Ishikawa (cell line): ENCODE measurements at regions not wholly inside any gene's neighbourhood (a gene's known extent, or its start where the extent isn't known, plus 50 kb on each side); places are given as distances from the start of the nearest gene placed in this dataset.

Experiments
- CEBPB ChIP-seq: IDR thresholded peaks from 2 replicates; pipeline ENCODE4 v1.6.1; 2012
- EP300 ChIP-seq: IDR thresholded peaks from 2 replicates; pipeline ENCODE4 v1.6.1; 2012; ENCODE audit warnings: borderline replicate concordance
- FOXM1 ChIP-seq: IDR thresholded peaks from 2 replicates; pipeline ENCODE4 v1.6.1; 2012; ENCODE audit warnings: low read depth, borderline replicate concordance
- NFIC ChIP-seq: IDR thresholded peaks from 2 replicates; pipeline ENCODE4 v1.6.1; 2012
- TCF12 ChIP-seq: IDR thresholded peaks from 2 replicates; pipeline ENCODE4 v1.6.1; 2012; ENCODE audit warnings: low read depth
- TEAD4 ChIP-seq: IDR thresholded peaks from 2 replicates; pipeline ENCODE4 v1.6.1; 2012
- TF ChIP-seq, protein P1 (sequence below): IDR thresholded peaks from 2 replicates; pipeline ENCODE4 v1.6.1; 2012

DNA sequence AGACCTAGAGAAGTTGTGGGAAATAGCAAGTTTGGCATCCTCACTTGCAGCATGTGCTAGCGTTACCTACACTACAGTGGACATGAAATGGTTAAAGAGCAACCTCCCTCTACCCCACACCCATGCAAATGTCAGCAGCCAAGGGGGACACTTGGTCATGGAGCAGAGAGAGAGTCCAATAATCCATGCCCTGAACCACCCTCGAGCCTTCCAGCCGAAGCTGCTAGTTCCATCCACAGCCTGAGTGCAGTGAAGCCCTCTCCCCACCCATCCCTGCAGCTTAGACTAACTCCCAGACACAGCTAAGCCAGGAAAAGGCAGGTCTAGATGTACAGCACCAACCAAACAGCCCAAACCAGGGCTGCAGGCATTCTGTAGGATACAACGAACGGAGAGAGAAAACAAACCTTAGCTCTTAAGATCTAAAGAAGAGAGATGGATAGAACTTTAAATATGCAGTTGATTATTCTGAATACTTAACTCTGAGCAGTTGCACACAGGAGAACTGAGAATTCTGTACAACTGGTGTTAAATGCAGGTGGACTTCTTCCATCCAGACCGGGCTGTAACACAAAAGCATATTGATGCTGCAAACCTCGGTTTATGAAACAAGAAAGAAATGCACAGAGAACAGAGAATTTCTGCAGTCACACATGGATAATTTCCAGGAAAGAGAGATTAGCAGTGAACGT, 93.8 kb downstream of the SALL1 start:
- TF ChIP-seq EP300 (no peak), TCF12 (no peak), FOXM1 (no peak), CEBPB (no peak), TEAD4 (no peak), NFIC (no peak)
- TF ChIP-seq, protein P1, sequence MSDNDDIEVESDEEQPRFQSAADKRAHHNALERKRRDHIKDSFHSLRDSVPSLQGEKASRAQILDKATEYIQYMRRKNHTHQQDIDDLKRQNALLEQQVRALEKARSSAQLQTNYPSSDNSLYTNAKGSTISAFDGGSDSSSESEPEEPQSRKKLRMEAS, result no peak
